Body of pancreas (tissue), 4 donors: ENCODE measurements at regions not wholly inside any gene's neighbourhood (a gene's known extent, or its start where the extent isn't known, plus 50 kb on each side); places are given as distances from the start of the nearest gene placed in this dataset.

ENCODE experiments used
- POLR2A ChIP-seq, 3 donors: fragments of 450-650 bp; IDR thresholded peaks; one replicate each; pipeline ENCODE4 v1.6.1; 2016; ENCODE audit warnings: antibody characterized with exemption in 3 of 3, mild to moderate bottlenecking in 2 of 3
- TF ChIP-seq, protein P1 (sequence below), 7 experiments: fragments of 450-650 bp in 4 of 7; fragments of 200-600 bp in 3 of 7; sonication (generic) in 3 of 7; IDR thresholded peaks; one replicate each; pipeline ENCODE4 v1.5.1; 2016 to 2019; ENCODE audit warnings: antibody characterized with exemption in 7 of 7

DNA sequence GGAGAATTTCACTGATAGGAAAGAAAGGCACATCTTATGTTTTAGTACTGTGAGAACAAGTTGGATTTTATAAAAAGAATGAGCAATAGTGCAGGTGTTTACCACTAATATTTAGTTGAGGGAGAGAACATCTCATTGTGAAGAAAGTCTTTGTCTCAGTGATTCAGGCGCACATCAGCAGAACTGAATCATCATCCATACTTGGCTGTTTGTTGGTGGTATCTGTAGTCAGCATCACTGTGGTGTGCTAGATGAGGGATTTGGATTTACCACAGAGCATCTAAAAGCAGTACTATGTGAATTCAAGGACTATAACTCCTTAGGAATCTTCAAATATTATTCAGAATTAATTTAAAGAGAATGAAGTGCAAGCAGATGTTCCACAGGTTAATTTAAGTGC is 1380.5 kb upstream of the ATXN8OS start:
- TF ChIP-seq, protein P1, sequence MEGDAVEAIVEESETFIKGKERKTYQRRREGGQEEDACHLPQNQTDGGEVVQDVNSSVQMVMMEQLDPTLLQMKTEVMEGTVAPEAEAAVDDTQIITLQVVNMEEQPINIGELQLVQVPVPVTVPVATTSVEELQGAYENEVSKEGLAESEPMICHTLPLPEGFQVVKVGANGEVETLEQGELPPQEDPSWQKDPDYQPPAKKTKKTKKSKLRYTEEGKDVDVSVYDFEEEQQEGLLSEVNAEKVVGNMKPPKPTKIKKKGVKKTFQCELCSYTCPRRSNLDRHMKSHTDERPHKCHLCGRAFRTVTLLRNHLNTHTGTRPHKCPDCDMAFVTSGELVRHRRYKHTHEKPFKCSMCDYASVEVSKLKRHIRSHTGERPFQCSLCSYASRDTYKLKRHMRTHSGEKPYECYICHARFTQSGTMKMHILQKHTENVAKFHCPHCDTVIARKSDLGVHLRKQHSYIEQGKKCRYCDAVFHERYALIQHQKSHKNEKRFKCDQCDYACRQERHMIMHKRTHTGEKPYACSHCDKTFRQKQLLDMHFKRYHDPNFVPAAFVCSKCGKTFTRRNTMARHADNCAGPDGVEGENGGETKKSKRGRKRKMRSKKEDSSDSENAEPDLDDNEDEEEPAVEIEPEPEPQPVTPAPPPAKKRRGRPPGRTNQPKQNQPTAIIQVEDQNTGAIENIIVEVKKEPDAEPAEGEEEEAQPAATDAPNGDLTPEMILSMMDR (IDR thresholded peaks at IDR 0.05): no peak
- no peak for TF ChIP-seq POLR2A (IDR thresholded peaks at IDR 0.05)
